Activated naive CD8-positive, alpha-beta T cell treated with anti-CD3 and anti-CD28 coated beads, Interleukin-2, amount 50 U/mL, for 24 hours (primary cell): ENCODE measurements at regions not wholly inside any gene's neighbourhood (a gene's known extent, or its start where the extent isn't known, plus 50 kb on each side); places are given as distances from the start of the nearest gene placed in this dataset.

Experiments used
- ATAC-seq: fragments of 150-1000 bp; cut with Tn5 transposase; one replicate; pipeline ENCODE4 v1.10.0; 2021
- DNase-seq: peaks from one replicate; pipeline ENCODE4 v3.0.0; 2021
- H3K27ac Mint-ChIP-seq: one replicate; pipeline ENCODE4 v1.8.0; 2021; ENCODE audit warnings: mild to moderate bottlenecking, mixed read lengths
- H3K27me3 Mint-ChIP-seq: one replicate; pipeline ENCODE4 v1.8.0; 2021; ENCODE audit warnings: mixed read lengths
- H3K36me3 Mint-ChIP-seq: one replicate; pipeline ENCODE4 v1.8.0; 2021; ENCODE audit warnings: low read depth, mixed read lengths
- H3K4me1 Mint-ChIP-seq: one replicate; pipeline ENCODE4 v1.8.0; 2021; ENCODE audit warnings: mixed read lengths
- H3K4me3 Mint-ChIP-seq: one replicate; pipeline ENCODE4 v1.8.0; 2021; ENCODE audit warnings: mild to moderate bottlenecking, moderate library complexity, mixed read lengths
- H3K9me3 Mint-ChIP-seq: one replicate; pipeline ENCODE4 v1.8.0; 2021; ENCODE audit warnings: mixed read lengths

GRCh38 chr2:23203383-23203782 lies 181.6 kb upstream of the KLHL29 start:
- H3K4me1 Mint-ChIP-seq, result no peaks in the 10 kb centered on the region
- no peak overlapping the region for H3K4me3 Mint-ChIP-seq
- peaks cover 9% of the 10 kb centered on the region for H3K27me3 Mint-ChIP-seq
- no peaks in the 10 kb centered on the region for H3K36me3 Mint-ChIP-seq
- no peak overlapping the region for H3K27ac Mint-ChIP-seq
- DNase-seq (no peak), ATAC-seq (no peak)
- H3K9me3 Mint-ChIP-seq, result peaks cover 10% of the 10 kb centered on the region

- no peak overlapping the region for H3K27ac Mint-ChIP-seq
- peaks cover 9% of the 10 kb centered on the region for H3K9me3 Mint-ChIP-seq
- no peak for ATAC-seq
- H3K4me3 Mint-ChIP-seq, result no peak overlapping the region
- no peaks in the 10 kb centered on the region for H3K4me1 Mint-ChIP-seq
- H3K36me3 Mint-ChIP-seq, result no peaks in the 10 kb centered on the region
- DNase-seq, result no peak
- H3K27me3 Mint-ChIP-seq, result peaks cover 8% of the 10 kb centered on the region
Measured at GRCh38 chr2:23204685-23205242, 180.2 kb upstream of the KLHL29 start.

GRCh38 chr2:23206650-23207049 lies 178.3 kb upstream of the KLHL29 start:
- no peak for ATAC-seq
- Mint-ChIP-seq H3K4me1 (no peaks in the 10 kb centered on the region), H3K27ac (no peak overlapping the region), H3K27me3 (peaks cover 8% of the 10 kb centered on the region), H3K4me3 (no peak overlapping the region), H3K9me3 (peaks cover 3% of the 10 kb centered on the region), H3K36me3 (no peaks in the 10 kb centered on the region)
- no peak for DNase-seq

GRCh38 chr2:23207871-23208270 lies 177.1 kb upstream of the KLHL29 start:
- peaks cover 3% of the 10 kb centered on the region for H3K9me3 Mint-ChIP-seq
- H3K27ac Mint-ChIP-seq, result no peak overlapping the region
- H3K27me3 Mint-ChIP-seq, result peaks cover 8% of the 10 kb centered on the region
- H3K36me3 Mint-ChIP-seq, result no peaks in the 10 kb centered on the region
- DNase-seq (no peak), ATAC-seq (no peak)
- no peaks in the 10 kb centered on the region for H3K4me1 Mint-ChIP-seq
- no peak overlapping the region for H3K4me3 Mint-ChIP-seq

GRCh38 chr2:23208339-23208738 lies 176.6 kb upstream of the KLHL29 start:
- Mint-ChIP-seq H3K4me3 (no peak overlapping the region), H3K36me3 (no peaks in the 10 kb centered on the region), H3K4me1 (no peaks in the 10 kb centered on the region), H3K27ac (no peak overlapping the region), H3K27me3 (peaks cover 6% of the 10 kb centered on the region), H3K9me3 (peaks cover 3% of the 10 kb centered on the region)
- DNase-seq (no peak), ATAC-seq (no peak)

GRCh38 chr2:23209059-23209458 lies 175.9 kb upstream of the KLHL29 start:
- H3K27ac Mint-ChIP-seq, result no peak overlapping the region
- ATAC-seq, result no peak
- no peaks in the 10 kb centered on the region for H3K4me1 Mint-ChIP-seq
- H3K27me3 Mint-ChIP-seq, result peaks cover 4% of the 10 kb centered on the region
- no peak overlapping the region for H3K4me3 Mint-ChIP-seq
- no peaks in the 10 kb centered on the region for H3K9me3 Mint-ChIP-seq
- no peaks in the 10 kb centered on the region for H3K36me3 Mint-ChIP-seq
- DNase-seq, result no peak

GRCh38 chr2:23211987-23212583 lies 172.9 kb upstream of the KLHL29 start:
- Mint-ChIP-seq H3K4me3 (no peak overlapping the region), H3K4me1 (no peaks in the 10 kb centered on the region), H3K27ac (no peak overlapping the region), H3K27me3 (peaks cover 3% of the 10 kb centered on the region), H3K36me3 (no peaks in the 10 kb centered on the region), H3K9me3 (no peaks in the 10 kb centered on the region)
- no peak for ATAC-seq
- DNase-seq, result no peak

- ATAC-seq (no peak), DNase-seq (no peak)
- Mint-ChIP-seq H3K4me1 (no peaks in the 10 kb centered on the region), H3K27ac (no peak overlapping the region), H3K27me3 (no peaks in the 10 kb centered on the region), H3K4me3 (no peak overlapping the region), H3K36me3 (no peaks in the 10 kb centered on the region), H3K9me3 (no peaks in the 10 kb centered on the region)
Measured at GRCh38 chr2:23213196-23213595, 171.8 kb upstream of the KLHL29 start.

- ATAC-seq, result no peak
- H3K27ac Mint-ChIP-seq, result no peak overlapping the region
- no peaks in the 10 kb centered on the region for H3K9me3 Mint-ChIP-seq
- DNase-seq, result no peak
- no peaks in the 10 kb centered on the region for H3K27me3 Mint-ChIP-seq
- H3K4me1 Mint-ChIP-seq, result no peaks in the 10 kb centered on the region
- H3K4me3 Mint-ChIP-seq, result no peak overlapping the region
- no peaks in the 10 kb centered on the region for H3K36me3 Mint-ChIP-seq
Measured at GRCh38 chr2:23215016-23215415, 170.0 kb upstream of the KLHL29 start.

GRCh38 chr2:23219666-23220065 lies 165.3 kb upstream of the KLHL29 start:
- Mint-ChIP-seq H3K27me3 (no peaks in the 10 kb centered on the region), H3K9me3 (no peaks in the 10 kb centered on the region), H3K36me3 (no peaks in the 10 kb centered on the region), H3K4me3 (no peak overlapping the region), H3K4me1 (no peaks in the 10 kb centered on the region), H3K27ac (no peak overlapping the region)
- ATAC-seq (no peak), DNase-seq (no peak)

GRCh38 chr2:23220513-23221094 lies 164.4 kb upstream of the KLHL29 start:
- Mint-ChIP-seq H3K9me3 (no peaks in the 10 kb centered on the region), H3K27me3 (no peaks in the 10 kb centered on the region), H3K4me1 (no peaks in the 10 kb centered on the region), H3K4me3 (no peak overlapping the region), H3K36me3 (no peaks in the 10 kb centered on the region), H3K27ac (no peak overlapping the region)
- DNase-seq (no peak), ATAC-seq (no peak)

GRCh38 chr2:23221236-23221635 lies 163.7 kb upstream of the KLHL29 start:
- H3K9me3 Mint-ChIP-seq, result no peaks in the 10 kb centered on the region
- DNase-seq (no peak), ATAC-seq (no peak)
- H3K27ac Mint-ChIP-seq, result no peak overlapping the region
- H3K27me3 Mint-ChIP-seq, result no peaks in the 10 kb centered on the region
- no peaks in the 10 kb centered on the region for H3K4me1 Mint-ChIP-seq
- no peak overlapping the region for H3K4me3 Mint-ChIP-seq
- no peaks in the 10 kb centered on the region for H3K36me3 Mint-ChIP-seq

- H3K36me3 Mint-ChIP-seq, result no peaks in the 10 kb centered on the region
- DNase-seq (no peak), ATAC-seq (no peak)
- H3K9me3 Mint-ChIP-seq, result no peaks in the 10 kb centered on the region
- H3K4me3 Mint-ChIP-seq, result no peak overlapping the region
- H3K27me3 Mint-ChIP-seq, result no peaks in the 10 kb centered on the region
- H3K4me1 Mint-ChIP-seq, result no peaks in the 10 kb centered on the region
- no peak overlapping the region for H3K27ac Mint-ChIP-seq
Measured at GRCh38 chr2:23221901-23222300, 163.1 kb upstream of the KLHL29 start.

- no peaks in the 10 kb centered on the region for H3K4me1 Mint-ChIP-seq
- H3K4me3 Mint-ChIP-seq, result no peak overlapping the region
- H3K27ac Mint-ChIP-seq, result no peak overlapping the region
- ATAC-seq (no peak), DNase-seq (no peak)
- no peaks in the 10 kb centered on the region for H3K36me3 Mint-ChIP-seq
- H3K9me3 Mint-ChIP-seq, result no peaks in the 10 kb centered on the region
- H3K27me3 Mint-ChIP-seq, result peaks cover 2% of the 10 kb centered on the region
Measured at GRCh38 chr2:23230885-23231284, 154.1 kb upstream of the KLHL29 start.

GRCh38 chr2:23231865-23232264 lies 153.1 kb upstream of the KLHL29 start:
- no peak for ATAC-seq
- H3K27ac Mint-ChIP-seq, result no peak overlapping the region
- H3K4me1 Mint-ChIP-seq, result no peaks in the 10 kb centered on the region
- no peak for DNase-seq
- no peaks in the 10 kb centered on the region for H3K36me3 Mint-ChIP-seq
- peaks cover 2% of the 10 kb centered on the region for H3K27me3 Mint-ChIP-seq
- no peak overlapping the region for H3K4me3 Mint-ChIP-seq
- H3K9me3 Mint-ChIP-seq, result no peaks in the 10 kb centered on the region
